ENCODE measurements at regions not wholly inside any gene's neighbourhood (a gene's known extent, or its start where the extent isn't known, plus 50 kb on each side); places are given as distances from the start of the nearest gene placed in this dataset.

DNA sequence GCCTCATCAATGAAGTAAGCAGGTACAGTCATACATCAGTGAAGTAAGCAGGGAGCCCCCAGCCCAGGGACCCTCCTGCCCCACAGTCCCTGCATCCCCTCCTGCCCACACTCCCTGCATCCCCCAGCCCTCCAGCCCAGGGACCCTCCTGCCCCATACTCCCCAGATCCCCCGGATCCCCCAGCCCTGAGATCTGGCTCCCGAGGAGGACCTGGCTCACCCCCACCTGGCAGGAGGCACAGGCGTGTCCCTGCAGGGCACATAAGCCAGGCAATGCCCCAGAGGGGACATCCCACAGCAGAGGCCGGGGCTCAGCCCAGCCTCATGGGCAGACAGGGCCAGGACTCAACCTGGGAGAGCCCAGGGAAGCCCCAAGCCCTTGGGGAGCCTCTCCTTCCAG is 53.6 kb upstream of the TPM4 start:
- no peak for DNase-seq

DNA sequence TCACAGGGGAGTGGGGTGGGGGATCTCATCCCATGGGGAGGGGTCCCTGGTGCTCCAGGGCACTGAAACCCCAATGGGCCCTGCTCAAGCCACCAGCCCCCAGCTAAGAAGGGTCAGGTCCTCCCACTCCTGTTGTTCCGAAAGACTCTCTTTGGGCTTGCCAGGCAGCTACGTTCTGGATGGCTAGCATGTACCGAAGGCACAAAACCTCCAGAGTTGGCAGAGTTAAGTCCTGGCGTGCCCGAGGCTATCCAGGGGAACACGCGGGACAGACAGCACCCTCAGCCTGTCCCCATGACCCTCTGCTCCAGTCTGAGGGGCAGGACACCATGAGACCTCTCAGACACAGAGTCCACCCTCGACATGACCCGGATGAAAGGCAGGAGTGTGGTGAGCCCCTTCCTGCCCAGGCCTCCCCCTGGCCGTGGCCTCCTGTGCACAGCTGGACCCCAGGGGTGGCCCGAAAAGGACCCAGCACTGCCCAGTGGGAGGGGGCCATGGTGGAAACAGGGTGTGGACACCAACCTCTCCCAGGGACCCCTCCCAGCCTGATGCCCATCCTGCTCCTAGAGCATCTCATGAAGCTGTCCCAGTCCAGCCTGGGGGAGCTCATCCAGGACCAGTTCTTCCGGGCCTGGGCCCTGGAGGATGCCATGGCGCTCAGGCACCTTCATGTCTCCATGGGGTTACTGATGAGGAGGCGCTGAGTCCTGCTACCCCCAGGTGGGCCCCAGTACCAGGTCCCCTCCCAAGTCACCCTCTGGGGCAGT is 53.0 kb upstream of the TPM4 start:
- DNase-seq = no peak

DNA sequence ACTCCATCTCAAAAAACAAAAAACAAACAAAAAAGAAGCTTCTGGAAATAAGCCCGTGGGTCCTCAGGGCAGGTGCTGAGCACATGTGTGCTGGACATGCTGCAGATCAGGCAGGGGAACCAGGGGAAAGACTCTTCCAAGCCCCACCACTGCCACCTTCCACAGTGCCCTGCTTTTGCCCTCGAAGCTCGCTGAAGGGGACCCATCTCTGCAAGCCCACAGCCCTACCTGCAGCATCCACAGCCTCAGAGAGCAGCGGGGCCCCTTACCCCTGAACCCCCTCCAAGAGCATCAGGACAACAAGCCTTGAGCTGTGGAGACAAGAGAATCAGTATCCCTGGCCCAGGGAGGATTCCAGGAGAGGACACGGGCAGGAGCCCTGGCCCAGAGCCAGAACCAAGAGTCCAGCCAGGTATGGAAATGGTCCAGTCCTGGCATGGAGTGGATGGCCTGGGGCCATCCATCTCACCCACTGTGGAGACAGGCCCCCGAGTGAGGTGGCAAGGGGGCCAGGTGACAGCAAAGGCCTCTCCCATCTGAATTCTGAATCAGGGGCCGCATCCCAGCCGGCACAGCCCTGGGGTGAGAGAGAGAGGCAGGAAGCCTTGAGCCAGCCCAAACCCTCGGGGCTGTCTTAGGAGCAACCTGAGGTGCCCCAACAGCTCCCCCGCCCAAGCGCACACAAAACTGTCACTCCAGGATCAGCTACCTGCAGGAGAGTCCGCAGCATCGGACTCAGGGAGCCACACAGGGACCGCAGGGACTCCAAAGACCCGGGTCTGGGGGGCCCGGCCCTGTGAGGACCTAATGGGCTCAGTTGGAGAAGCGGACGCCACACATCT is 51.8 kb upstream of the TPM4 start:
- DNase-seq = no peak

DNA sequence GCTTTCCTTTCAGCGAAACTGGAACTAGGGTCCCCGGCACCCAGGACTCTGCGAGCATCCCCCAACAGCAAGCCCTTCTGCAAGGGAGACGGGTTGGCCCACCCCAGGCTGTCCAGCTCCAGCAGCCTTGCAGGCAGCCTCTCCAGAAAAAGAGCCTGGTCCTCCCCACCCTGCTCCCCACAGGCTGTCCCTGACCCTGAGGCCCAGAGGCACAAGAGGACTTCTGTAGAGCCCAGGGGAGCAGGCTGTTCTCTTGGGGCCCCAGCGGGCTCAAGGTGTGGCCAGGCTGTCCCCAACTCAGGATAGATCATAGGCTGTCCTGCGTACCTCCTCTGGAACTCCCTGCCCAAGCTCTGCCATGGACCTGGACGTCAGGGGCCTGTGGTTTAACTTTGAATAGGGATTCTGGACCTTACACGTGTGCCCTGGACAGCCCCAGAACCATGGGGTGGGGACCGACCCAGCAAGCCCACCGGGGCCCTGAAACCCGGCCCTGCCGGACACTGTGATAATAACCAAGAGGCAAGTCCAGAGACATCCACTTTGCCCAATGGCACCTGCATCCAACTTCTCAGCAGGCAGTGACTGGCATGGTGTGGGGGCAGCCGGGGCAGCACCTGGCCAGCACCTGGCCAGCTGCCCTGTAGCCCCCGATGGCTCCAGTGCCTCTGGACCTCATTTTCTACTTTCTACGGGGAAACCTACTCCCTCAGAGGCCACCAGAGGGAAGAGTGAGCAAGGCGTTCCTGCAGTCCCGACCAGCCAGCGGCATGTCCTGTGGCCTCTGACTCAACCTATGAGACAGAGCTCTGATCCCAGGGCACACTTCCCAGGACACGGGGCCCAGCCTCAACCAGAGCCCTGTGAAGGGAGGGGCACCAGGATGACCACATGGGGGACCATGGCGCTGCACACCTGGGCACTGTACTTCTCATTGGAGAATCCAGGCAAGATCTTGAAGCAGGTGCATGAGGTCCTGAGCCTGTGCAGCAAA is 50.9 kb upstream of the TPM4 start:
- DNase-seq = no peak

DNA sequence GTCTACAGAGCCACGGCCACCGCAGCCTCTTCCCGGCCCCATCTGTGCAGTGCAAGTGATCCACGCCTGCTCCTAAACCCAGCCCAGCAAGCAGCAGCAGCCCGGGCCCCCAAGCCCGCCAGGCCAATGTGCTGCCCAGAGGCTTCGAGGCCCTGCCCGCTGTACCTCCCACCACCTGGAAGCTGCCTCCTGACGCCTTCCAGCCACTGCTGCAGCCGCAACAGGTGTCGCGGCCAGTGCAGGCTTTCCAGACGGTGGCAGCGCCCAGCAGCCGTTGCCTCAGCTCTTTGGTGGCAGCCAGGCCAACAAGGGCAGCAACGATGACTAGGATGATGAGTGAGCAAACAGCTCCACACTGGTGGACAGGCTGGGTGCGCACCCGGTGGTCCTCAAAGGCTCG is 50.2 kb upstream of the TPM4 start:
- DNase-seq = no peak
